Transverse colon (tissue), 4 donors: ENCODE measurements at regions not wholly inside any gene's neighbourhood (a gene's known extent, or its start where the extent isn't known, plus 50 kb on each side); places are given as distances from the start of the nearest gene placed in this dataset.

Source experiments
- DNase-seq: peaks from one replicate; pipeline ENCODE4 v3.0.0-alpha.2; 2019
- H3K27ac ChIP-seq, 4 donors: fragments of 200-600 bp; sonication (generic); 2 replicates each; pipeline ENCODE4 v1.5.1; 2016 to 2018; ENCODE audit warnings: inconsistent platforms in 4 of 4
- H3K27me3 ChIP-seq: fragments of 200-600 bp; sonication (generic); 2 replicates; pipeline ENCODE4 v1.5.1; 2017; ENCODE audit warnings: inconsistent platforms
- H3K36me3 ChIP-seq, 4 donors: fragments of 200-600 bp; sonication (generic); 2 replicates each; pipeline ENCODE4 v1.5.1; 2017 to 2019; ENCODE audit warnings: inconsistent platforms in 4 of 4
- H3K4me1 ChIP-seq, 4 donors: fragments of 200-600 bp; sonication (generic); 2 replicates each; pipeline ENCODE4 v1.5.1; 2017 to 2020; ENCODE audit warnings: inconsistent platforms in 4 of 4
- H3K4me3 ChIP-seq, 4 donors: fragments of 200-600 bp; sonication (generic); 1 replicate in 1 of 4; 2 replicates in 3 of 4; pipeline versions ENCODE4 v1.5.1 to v1.6.1; 2017 to 2019; ENCODE audit warnings: inconsistent platforms in 4 of 4
- H3K9me3 ChIP-seq, 2 donors: fragments of 200-600 bp; sonication (generic); 2 replicates each; pipeline ENCODE4 v1.5.1; 2017 to 2019; ENCODE audit warnings: inconsistent platforms in 2 of 2
- EP300 ChIP-seq: sonication (generic); formaldehyde crosslinking; IDR thresholded peaks from one replicate; pipeline ENCODE4 v1.6.1; 2017; ENCODE audit warnings: antibody characterized with exemption, low read depth
- POLR2A ChIP-seq: fragments of 450-650 bp; IDR thresholded peaks from one replicate; pipeline ENCODE4 v1.6.1; 2016; ENCODE audit warnings: antibody characterized with exemption, mild to moderate bottlenecking, moderate library complexity
- POLR2AphosphoS5 ChIP-seq, 3 donors: sonication (generic); formaldehyde crosslinking; IDR thresholded peaks; one replicate each; pipeline ENCODE4 v1.6.1; 2016; ENCODE audit warnings: antibody characterized with exemption in 3 of 3
- WGBS, 2 donors: methylation state at CpG; one replicate each; pipeline ENCODE4 v1.1.5; 2018; ENCODE audit warnings: low coverage in 1 of 2; 5-methylcytosine and 5-hydroxymethylcytosine counted together
- in situ Hi-C, 4 donors: fragments of 200-750 bp; cut with MboI; loops; one replicate each; pipeline versions ENCODE4 v1.15.0 to v1.15.1; 2017; ENCODE audit warnings: low sequenced_read_pairs in 3 of 4, low pct_ligation_motif_present in 1 of 4, low pct_unique_long_range_greater_than_20kb in 1 of 4
- intact Hi-C: fragments of 100-400 bp; cut with DNase I; formaldehyde crosslinking; loops from one replicate; pipeline ENCODE4 v1.15.1; 2023; ENCODE audit warnings: low total_unique reads
- TF ChIP-seq, protein P1 (sequence below), 5 experiments: fragments of 200-600 bp in 3 of 5; fragments of 450-650 bp in 2 of 5; sonication (generic) in 3 of 5; IDR thresholded peaks; 1 replicate in 2 of 5; 2 replicates in 3 of 5; pipeline ENCODE4 v1.5.1; 2016 to 2017; ENCODE audit warnings: antibody characterized with exemption in 5 of 5, inconsistent platforms in 3 of 5, mild to moderate bottlenecking in 2 of 5, moderate library complexity in 1 of 5

DNA sequence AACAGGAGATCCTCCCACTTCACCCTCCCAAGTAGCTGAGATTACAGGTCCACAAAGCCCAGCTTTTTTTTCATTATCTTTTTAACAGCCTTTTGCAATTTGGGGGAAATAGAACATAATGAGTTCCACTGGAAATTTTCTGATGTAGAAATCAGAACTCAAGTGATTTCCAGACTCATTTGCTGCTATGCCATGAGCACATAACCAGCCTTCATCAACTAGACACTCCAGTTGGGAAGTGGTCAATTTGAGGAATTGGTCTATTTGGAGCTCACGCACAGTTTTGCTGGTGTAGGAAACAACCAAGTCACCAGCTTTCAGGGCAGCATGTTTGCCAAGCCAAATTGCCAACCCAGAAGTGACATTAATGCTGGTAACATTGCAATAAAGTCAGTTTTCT lies 86.7 kb downstream of the MAFB start:
- H3K36me3 ChIP-seq: no peaks in the 10 kb centered on the region
- intact Hi-C loops (no loop called here), in situ Hi-C loops (no loop called here)
- no peaks in the 10 kb centered on the region for H3K27me3 ChIP-seq
- H3K9me3 ChIP-seq: peaks cover 0 to 4% of the 10 kb centered on the region in 2 donors
- no peak overlapping the region for H3K27ac ChIP-seq
- H3K4me3 ChIP-seq: no peak overlapping the region
- 100% methylated on average over 1 of the region's 1 CpG; no CpG with 5 or more reads in 1 of the 2 donors for WGBS, 2 donors
- no peak for DNase-seq
- no peaks in the 10 kb centered on the region for H3K4me1 ChIP-seq
- TF ChIP-seq EP300 (no peak), POLR2A (no peak), POLR2AphosphoS5 (IDR thresholded peaks at IDR 0.05) (no peak)
- TF ChIP-seq, protein P1, sequence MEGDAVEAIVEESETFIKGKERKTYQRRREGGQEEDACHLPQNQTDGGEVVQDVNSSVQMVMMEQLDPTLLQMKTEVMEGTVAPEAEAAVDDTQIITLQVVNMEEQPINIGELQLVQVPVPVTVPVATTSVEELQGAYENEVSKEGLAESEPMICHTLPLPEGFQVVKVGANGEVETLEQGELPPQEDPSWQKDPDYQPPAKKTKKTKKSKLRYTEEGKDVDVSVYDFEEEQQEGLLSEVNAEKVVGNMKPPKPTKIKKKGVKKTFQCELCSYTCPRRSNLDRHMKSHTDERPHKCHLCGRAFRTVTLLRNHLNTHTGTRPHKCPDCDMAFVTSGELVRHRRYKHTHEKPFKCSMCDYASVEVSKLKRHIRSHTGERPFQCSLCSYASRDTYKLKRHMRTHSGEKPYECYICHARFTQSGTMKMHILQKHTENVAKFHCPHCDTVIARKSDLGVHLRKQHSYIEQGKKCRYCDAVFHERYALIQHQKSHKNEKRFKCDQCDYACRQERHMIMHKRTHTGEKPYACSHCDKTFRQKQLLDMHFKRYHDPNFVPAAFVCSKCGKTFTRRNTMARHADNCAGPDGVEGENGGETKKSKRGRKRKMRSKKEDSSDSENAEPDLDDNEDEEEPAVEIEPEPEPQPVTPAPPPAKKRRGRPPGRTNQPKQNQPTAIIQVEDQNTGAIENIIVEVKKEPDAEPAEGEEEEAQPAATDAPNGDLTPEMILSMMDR (IDR thresholded peaks at IDR 0.05): no peak

DNA sequence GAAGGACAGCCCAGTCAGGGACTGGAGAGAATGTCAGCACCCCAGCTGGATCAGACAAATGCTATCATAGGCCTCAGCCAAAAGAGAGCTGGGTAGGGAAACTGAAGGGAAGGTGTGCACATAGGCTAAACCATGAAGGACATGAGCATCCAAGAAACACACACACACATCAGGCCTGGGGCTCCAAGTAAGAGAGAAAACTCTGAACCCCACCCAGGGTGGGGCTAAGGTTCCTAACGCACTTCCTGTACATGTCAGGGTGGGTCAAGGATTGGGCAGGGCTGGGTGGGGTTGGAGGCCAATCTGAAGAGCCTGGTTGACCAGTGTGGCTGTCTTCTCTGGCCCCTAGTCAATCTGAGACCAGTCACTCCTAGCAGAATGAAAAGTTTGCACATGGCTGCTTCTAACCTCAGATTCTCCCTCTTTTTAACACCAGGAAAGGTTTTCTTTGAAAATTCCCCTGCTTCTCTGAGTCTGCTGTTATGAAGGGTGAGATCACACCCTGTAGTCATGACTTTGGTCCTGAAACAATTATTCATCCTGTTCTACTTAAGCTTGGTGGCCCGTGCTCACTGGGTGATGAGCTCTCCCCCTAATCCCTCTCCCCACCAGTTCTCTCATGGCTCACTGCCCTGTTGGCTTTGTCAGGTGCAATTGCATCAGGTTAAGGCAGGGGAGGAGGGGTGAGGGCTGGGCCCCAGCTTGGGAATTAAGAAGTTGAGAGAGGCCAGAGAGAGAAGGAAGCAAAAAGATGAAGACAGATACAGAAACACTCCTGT lies 88.4 kb downstream of the MAFB start:
- Histone ChIP-seq H3K4me1 (no peaks in the 10 kb centered on the region), H3K36me3 (no peaks in the 10 kb centered on the region), H3K9me3 (peaks cover 0 to 4% of the 10 kb centered on the region in 2 donors), H3K27me3 (no peaks in the 10 kb centered on the region), H3K27ac (no peak overlapping the region), H3K4me3 (no peak overlapping the region)
- TF ChIP-seq POLR2AphosphoS5 (IDR thresholded peaks at IDR 0.05) (no peak), POLR2A (no peak), EP300 (no peak)
- TF ChIP-seq, protein P1 (IDR thresholded peaks at IDR 0.05): no peak
- in situ Hi-C loops: no loop called here
- DNase-seq: no peak
- intact Hi-C loops: no loop called here
- 33 to 64% methylated on average over 1 to 2 of the region's 2 CpGs for WGBS, 2 donors

DNA sequence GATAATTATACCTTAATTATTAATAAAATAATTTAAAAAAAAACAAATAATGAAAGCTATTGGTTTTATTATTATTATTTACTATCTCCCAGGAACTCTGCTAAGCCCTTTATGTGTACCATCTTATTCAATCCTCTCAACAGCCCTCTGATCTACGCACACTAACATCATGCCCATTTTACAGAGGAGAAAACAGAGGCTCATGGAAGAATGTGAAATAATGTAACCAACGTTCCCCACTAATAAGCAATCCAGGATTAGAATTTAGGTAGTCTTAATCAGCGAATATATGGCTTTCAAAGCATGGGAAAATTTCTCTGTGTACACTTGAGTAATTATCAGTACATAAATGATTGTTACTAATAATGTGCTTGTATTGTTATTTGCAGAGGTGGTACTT lies 89.0 kb downstream of the MAFB start:
- Histone ChIP-seq H3K4me3 (no peak overlapping the region), H3K36me3 (no peaks in the 10 kb centered on the region), H3K4me1 (no peaks in the 10 kb centered on the region), H3K9me3 (peaks cover 0 to 4% of the 10 kb centered on the region in 2 donors), H3K27ac (no peak overlapping the region), H3K27me3 (no peaks in the 10 kb centered on the region)
- no peak for DNase-seq
- intact Hi-C loops (no loop called here), in situ Hi-C loops (no loop called here)
- WGBS, 2 donors: 73 to 77% methylated on average over 3 of the region's 3 CpGs
- TF ChIP-seq, protein P1 (IDR thresholded peaks at IDR 0.05): no peak

DNA sequence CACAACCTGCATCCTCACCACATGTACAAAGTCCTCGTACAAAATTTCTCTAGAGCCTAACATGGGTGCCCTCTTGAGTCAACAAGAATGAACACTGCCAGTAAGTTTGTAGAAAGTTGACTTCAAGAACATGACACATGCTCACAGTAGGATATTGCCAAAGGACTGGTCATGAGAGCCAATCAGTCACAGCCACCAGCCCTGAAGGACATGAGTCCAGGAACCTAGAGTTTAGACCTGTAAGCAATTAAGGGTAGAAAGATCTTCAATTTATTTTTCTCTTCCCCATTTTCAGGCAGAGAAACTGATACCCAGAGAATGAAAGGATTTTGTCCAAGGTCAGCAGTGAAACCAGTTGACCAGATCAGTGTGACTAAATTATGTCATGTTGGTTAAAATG lies 96.1 kb downstream of the MAFB start:
- intact Hi-C loops (no loop called here), in situ Hi-C loops (no loop called here)
- Histone ChIP-seq H3K4me1 (no peaks in the 10 kb centered on the region), H3K27me3 (peaks cover 13% of the 10 kb centered on the region), H3K4me3 (no peak overlapping the region), H3K36me3 (no peaks in the 10 kb centered on the region), H3K9me3 (no peaks in the 10 kb centered on the region), H3K27ac (no peak overlapping the region)
- TF ChIP-seq, protein P1 (IDR thresholded peaks at IDR 0.05): no peak
- TF ChIP-seq POLR2AphosphoS5 (IDR thresholded peaks at IDR 0.05): no peak
- no peak for TF ChIP-seq POLR2A
- TF ChIP-seq EP300: no peak
- WGBS, 2 donors: 56 to 81% methylated on average over 1 of the region's 1 CpG
- no peak for DNase-seq
